HEK293 (cell line): ENCODE measurements at regions not wholly inside any gene's neighbourhood (a gene's known extent, or its start where the extent isn't known, plus 50 kb on each side); places are given as distances from the start of the nearest gene placed in this dataset.

Experiments used
- CTCF ChIA-PET: fragments of 350-600 bp; formaldehyde crosslinking; extraction: SDS; loops from one replicate; lab custom pipeline; 2021; ENCODE audit warnings: antibody characterized with exemption; lab: Yijun Ruan, JAX
- POLR2A ChIA-PET: fragments of 300-600 bp; formaldehyde crosslinking; extraction: SDS; loops from one replicate; lab custom pipeline; 2020; ENCODE audit warnings: antibody characterized with exemption, inconsistent platforms; lab: Yijun Ruan, JAX
- H3K27ac ChIP-seq: fragments of 200-500 bp; sonication (Bioruptor generic); 2 replicates; pipeline ENCODE4 v1.5.1; 2014; ENCODE audit warnings: low read depth, low read length, control low read depth, inconsistent platforms; ENCODE audit errors: extremely low read depth
- H3K36me3 ChIP-seq, 2 experiments: fragments of 200-500 bp in 1 of 2; sonication (Bioruptor generic) in 1 of 2; 1 replicate in 1 of 2; 2 replicates in 1 of 2; pipeline ENCODE4 v1.5.1; 2014 to 2017; ENCODE audit warnings: inconsistent platforms in 2 of 2, low read length in 2 of 2; ENCODE audit not compliant: control insufficient read depth in 2 of 2, insufficient read depth in 1 of 2
- H3K4me1 ChIP-seq: fragments of 200-500 bp; sonication (Bioruptor generic); 2 replicates; pipeline ENCODE4 v1.5.1; 2014; ENCODE audit warnings: mild to moderate bottlenecking, low read length, inconsistent platforms; ENCODE audit not compliant: control insufficient read depth, insufficient read depth
- H3K4me3 ChIP-seq: 2 replicates; pipeline ENCODE4 v1.5.1; 2011; ENCODE audit warnings: low read depth, mild to moderate bottlenecking, control low read depth, low read length, moderate library complexity
- H3K9me3 ChIP-seq: fragments of 200-500 bp; sonication (Bioruptor generic); 2 replicates; pipeline ENCODE4 v1.5.1; 2014; ENCODE audit warnings: low read depth, low read length, inconsistent platforms; ENCODE audit not compliant: control insufficient read depth, insufficient read depth
- MEIS1 ChIP-seq: sonication (generic); formaldehyde crosslinking; IDR thresholded peaks from 2 replicates; pipeline ENCODE4 v1.8.1; 2022; ENCODE audit warnings: missing genetic modification reagents, mild to moderate bottlenecking, borderline replicate concordance
- SP7 ChIP-seq: fragments of 450-650 bp; formaldehyde crosslinking; IDR thresholded peaks from 2 replicates; pipeline ENCODE4 v1.5.1; 2016; ENCODE audit warnings: missing biosample characterization, missing genetic modification characterization
- ZBTB10 ChIP-seq: fragments of 450-650 bp; formaldehyde crosslinking; IDR thresholded peaks from 2 replicates; pipeline ENCODE4 v1.5.1; 2016; ENCODE audit warnings: missing biosample characterization, missing genetic modification characterization
- ZBTB11 ChIP-seq: fragments of 450-650 bp; formaldehyde crosslinking; conservative IDR thresholded peaks from 2 replicates; pipeline ENCODE4 v1.5.1; 2016; ENCODE audit warnings: low read depth, missing biosample characterization, missing genetic modification characterization
- ZNF114 ChIP-seq: fragments of 450-650 bp; formaldehyde crosslinking; IDR thresholded peaks from 2 replicates; pipeline ENCODE4 v1.5.0; 2017; ENCODE audit warnings: missing biosample characterization, missing genetic modification characterization
- ZNF138 ChIP-seq: fragments of 450-650 bp; formaldehyde crosslinking; IDR thresholded peaks from 2 replicates; pipeline ENCODE4 v1.5.1; 2016; ENCODE audit warnings: missing biosample characterization, missing genetic modification characterization, borderline replicate concordance
- ZNF18 ChIP-seq: fragments of 450-650 bp; formaldehyde crosslinking; IDR thresholded peaks from 2 replicates; pipeline ENCODE4 v1.5.1; 2016; ENCODE audit warnings: missing biosample characterization, missing genetic modification characterization
- ZNF211 ChIP-seq: fragments of 450-650 bp; formaldehyde crosslinking; IDR thresholded peaks from 2 replicates; pipeline ENCODE4 v1.5.1; 2016; ENCODE audit warnings: low read depth, missing biosample characterization, missing genetic modification characterization
- ZNF239 ChIP-seq: fragments of 450-650 bp; formaldehyde crosslinking; IDR thresholded peaks from 2 replicates; pipeline ENCODE4 v1.5.1; 2016; ENCODE audit warnings: missing biosample characterization, missing genetic modification characterization
- ZNF24 ChIP-seq: fragments of 450-650 bp; formaldehyde crosslinking; IDR thresholded peaks from 2 replicates; pipeline ENCODE4 v1.5.1; 2016; ENCODE audit warnings: missing biosample characterization, missing genetic modification characterization
- ZNF311 ChIP-seq: fragments of 450-650 bp; formaldehyde crosslinking; IDR thresholded peaks from 2 replicates; pipeline ENCODE4 v1.5.1; 2017; ENCODE audit warnings: missing biosample characterization, missing genetic modification characterization, borderline replicate concordance
- ZNF521 ChIP-seq: fragments of 450-650 bp; formaldehyde crosslinking; IDR thresholded peaks from 2 replicates; pipeline ENCODE4 v1.5.1; 2017; ENCODE audit warnings: missing biosample characterization, mild to moderate bottlenecking, missing genetic modification characterization
- ZNF585B ChIP-seq: fragments of 450-650 bp; formaldehyde crosslinking; IDR thresholded peaks from 2 replicates; pipeline ENCODE4 v1.5.1; 2016; ENCODE audit warnings: missing biosample characterization, missing genetic modification characterization
- ZNF785 ChIP-seq: fragments of 450-650 bp; formaldehyde crosslinking; IDR thresholded peaks from 2 replicates; pipeline ENCODE4 v1.5.1; 2016; ENCODE audit warnings: missing biosample characterization, missing genetic modification characterization
- TF ChIP-seq, protein P1 (sequence below): fragments of 450-650 bp; formaldehyde crosslinking; IDR thresholded peaks from 2 replicates; pipeline ENCODE4 v1.5.1; 2016; ENCODE audit warnings: missing biosample characterization, missing genetic modification characterization
- TF ChIP-seq, protein P2 (sequence below): fragments of 450-650 bp; formaldehyde crosslinking; IDR thresholded peaks from 2 replicates; pipeline ENCODE4 v1.5.0; 2017; ENCODE audit warnings: missing biosample characterization, missing genetic modification characterization, borderline replicate concordance
- TF ChIP-seq, protein P3 (sequence below): fragments of 450-650 bp; formaldehyde crosslinking; IDR thresholded peaks from 2 replicates; pipeline ENCODE4 v1.5.1; 2017; ENCODE audit warnings: missing biosample characterization, missing genetic modification characterization

DNA sequence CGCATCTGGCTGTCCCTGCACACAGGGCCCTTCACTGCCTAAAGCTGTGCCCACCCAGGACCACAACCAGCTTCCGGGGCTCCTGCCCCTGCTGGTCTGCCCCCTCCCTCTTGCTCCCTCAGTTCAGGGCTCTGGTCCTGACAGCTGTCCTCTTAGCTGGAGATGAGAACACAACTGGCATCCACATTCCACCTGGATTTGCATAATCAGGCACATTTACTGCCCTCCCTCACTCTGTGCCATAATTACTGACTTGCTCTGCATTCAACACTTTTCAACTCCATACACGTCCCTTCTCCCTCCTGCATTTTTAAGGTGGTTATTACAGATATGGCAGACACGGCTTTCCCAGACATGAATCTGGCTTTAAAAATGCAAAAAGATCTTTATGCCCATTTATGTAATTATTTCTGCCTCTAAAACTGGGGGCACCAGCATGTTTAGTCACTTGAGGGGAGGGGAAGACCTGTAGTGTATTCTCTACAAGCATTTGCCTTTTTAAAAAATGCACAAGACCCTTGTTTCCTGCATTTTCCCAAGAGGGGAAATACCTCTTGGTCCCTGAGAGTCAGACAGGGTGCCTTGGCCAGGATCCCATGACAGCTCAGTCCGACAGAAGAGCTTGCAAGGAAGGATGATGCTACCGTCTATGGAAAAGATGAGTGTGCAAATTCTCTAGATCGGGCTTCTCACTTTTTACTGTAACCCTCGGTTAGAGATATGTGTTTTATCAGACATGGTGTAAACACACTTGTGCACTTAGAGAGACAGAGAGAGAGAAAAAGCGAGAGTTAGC, 401.8 kb downstream of the PREX1 start:
- H3K36me3 ChIP-seq: no peaks in the 10 kb centered on the region
- POLR2A ChIA-PET: no interaction called here
- no peaks in the 10 kb centered on the region for H3K4me1 ChIP-seq
- no peaks in the 10 kb centered on the region for H3K9me3 ChIP-seq
- H3K4me3 ChIP-seq: no peak overlapping the region
- no peak overlapping the region for H3K27ac ChIP-seq
- CTCF ChIA-PET: no interaction called here
- TF ChIP-seq ZNF239 (tag by site-specific recombination) (no peak), ZNF585B (tag by site-specific recombination) (no peak), ZNF211 (no peak), ZNF138 (tag by site-specific recombination) (no peak), ZNF521 (tag by site-specific recombination) (no peak), MEIS1 (CRISPR knock-in tag) (no peak), ZNF114 (tag by site-specific recombination) (no peak), ZNF785 (tag by site-specific recombination) (no peak), ZNF18 (tag by site-specific recombination) (no peak), ZNF24 (tag by site-specific recombination) (no peak), SP7 (tag by site-specific recombination) (no peak), ZBTB10 (tag by site-specific recombination) (no peak), ZNF311 (no peak), ZBTB11 (tag by site-specific recombination) (no peak)
- TF ChIP-seq, protein P1, sequence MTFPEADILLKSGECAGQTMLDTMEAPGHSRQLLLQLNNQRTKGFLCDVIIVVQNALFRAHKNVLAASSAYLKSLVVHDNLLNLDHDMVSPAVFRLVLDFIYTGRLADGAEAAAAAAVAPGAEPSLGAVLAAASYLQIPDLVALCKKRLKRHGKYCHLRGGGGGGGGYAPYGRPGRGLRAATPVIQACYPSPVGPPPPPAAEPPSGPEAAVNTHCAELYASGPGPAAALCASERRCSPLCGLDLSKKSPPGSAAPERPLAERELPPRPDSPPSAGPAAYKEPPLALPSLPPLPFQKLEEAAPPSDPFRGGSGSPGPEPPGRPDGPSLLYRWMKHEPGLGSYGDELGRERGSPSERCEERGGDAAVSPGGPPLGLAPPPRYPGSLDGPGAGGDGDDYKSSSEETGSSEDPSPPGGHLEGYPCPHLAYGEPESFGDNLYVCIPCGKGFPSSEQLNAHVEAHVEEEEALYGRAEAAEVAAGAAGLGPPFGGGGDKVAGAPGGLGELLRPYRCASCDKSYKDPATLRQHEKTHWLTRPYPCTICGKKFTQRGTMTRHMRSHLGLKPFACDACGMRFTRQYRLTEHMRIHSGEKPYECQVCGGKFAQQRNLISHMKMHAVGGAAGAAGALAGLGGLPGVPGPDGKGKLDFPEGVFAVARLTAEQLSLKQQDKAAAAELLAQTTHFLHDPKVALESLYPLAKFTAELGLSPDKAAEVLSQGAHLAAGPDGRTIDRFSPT (tag by site-specific recombination): no peak
- TF ChIP-seq, protein P2, sequence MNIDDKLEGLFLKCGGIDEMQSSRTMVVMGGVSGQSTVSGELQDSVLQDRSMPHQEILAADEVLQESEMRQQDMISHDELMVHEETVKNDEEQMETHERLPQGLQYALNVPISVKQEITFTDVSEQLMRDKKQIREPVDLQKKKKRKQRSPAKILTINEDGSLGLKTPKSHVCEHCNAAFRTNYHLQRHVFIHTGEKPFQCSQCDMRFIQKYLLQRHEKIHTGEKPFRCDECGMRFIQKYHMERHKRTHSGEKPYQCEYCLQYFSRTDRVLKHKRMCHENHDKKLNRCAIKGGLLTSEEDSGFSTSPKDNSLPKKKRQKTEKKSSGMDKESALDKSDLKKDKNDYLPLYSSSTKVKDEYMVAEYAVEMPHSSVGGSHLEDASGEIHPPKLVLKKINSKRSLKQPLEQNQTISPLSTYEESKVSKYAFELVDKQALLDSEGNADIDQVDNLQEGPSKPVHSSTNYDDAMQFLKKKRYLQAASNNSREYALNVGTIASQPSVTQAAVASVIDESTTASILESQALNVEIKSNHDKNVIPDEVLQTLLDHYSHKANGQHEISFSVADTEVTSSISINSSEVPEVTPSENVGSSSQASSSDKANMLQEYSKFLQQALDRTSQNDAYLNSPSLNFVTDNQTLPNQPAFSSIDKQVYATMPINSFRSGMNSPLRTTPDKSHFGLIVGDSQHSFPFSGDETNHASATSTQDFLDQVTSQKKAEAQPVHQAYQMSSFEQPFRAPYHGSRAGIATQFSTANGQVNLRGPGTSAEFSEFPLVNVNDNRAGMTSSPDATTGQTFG (tag by site-specific recombination): no peak
- TF ChIP-seq, protein P3, sequence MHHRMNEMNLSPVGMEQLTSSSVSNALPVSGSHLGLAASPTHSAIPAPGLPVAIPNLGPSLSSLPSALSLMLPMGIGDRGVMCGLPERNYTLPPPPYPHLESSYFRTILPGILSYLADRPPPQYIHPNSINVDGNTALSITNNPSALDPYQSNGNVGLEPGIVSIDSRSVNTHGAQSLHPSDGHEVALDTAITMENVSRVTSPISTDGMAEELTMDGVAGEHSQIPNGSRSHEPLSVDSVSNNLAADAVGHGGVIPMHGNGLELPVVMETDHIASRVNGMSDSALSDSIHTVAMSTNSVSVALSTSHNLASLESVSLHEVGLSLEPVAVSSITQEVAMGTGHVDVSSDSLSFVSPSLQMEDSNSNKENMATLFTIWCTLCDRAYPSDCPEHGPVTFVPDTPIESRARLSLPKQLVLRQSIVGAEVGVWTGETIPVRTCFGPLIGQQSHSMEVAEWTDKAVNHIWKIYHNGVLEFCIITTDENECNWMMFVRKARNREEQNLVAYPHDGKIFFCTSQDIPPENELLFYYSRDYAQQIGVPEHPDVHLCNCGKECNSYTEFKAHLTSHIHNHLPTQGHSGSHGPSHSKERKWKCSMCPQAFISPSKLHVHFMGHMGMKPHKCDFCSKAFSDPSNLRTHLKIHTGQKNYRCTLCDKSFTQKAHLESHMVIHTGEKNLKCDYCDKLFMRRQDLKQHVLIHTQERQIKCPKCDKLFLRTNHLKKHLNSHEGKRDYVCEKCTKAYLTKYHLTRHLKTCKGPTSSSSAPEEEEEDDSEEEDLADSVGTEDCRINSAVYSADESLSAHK (tag by site-specific recombination): no peak
